Activated CD8-positive, alpha-beta memory T cell treated with anti-CD3 and anti-CD28 coated beads, Interleukin-2, amount 10 ng/mL, durations not matched to agents 7 days and 5 days (primary cell): ENCODE measurements at regions not wholly inside any gene's neighbourhood (a gene's known extent, or its start where the extent isn't known, plus 50 kb on each side); places are given as distances from the start of the nearest gene placed in this dataset. TPM values are rescaled to one million over a fixed set of nuclear protein-coding genes. Genes with fewer than 3 reads are reported as not detected.

Source experiments
- ATAC-seq: fragments of 150-1000 bp; cut with Tn5 transposase; one replicate; pipeline ENCODE4 v1.10.0; 2021; ENCODE audit warnings: moderate library complexity
- CTCF ChIA-PET: fragments of 350-600 bp; sonication (Branson Sonifier 250); formaldehyde crosslinking; loops from one replicate; lab custom pipeline; 2021; ENCODE audit warnings: antibody characterized with exemption; lab: Charles Lee
- DNase-seq: peaks from one replicate; pipeline ENCODE4 v3.0.0-alpha.2; 2020
- H3K27ac Mint-ChIP-seq: one replicate; pipeline ENCODE4 v1.8.0; 2021; ENCODE audit warnings: mild to moderate bottlenecking, mixed read lengths
- H3K27me3 Mint-ChIP-seq: one replicate; pipeline ENCODE4 v1.8.0; 2021; ENCODE audit warnings: mixed read lengths
- H3K36me3 Mint-ChIP-seq: one replicate; pipeline ENCODE4 v1.8.0; 2021; ENCODE audit warnings: mild to moderate bottlenecking, mixed read lengths
- H3K4me1 Mint-ChIP-seq: one replicate; pipeline ENCODE4 v1.8.0; 2021; ENCODE audit warnings: mixed read lengths
- H3K4me3 Mint-ChIP-seq: one replicate; pipeline ENCODE4 v1.8.0; 2021; ENCODE audit warnings: mild to moderate bottlenecking, moderate library complexity, mixed read lengths
- H3K9me3 Mint-ChIP-seq: one replicate; pipeline ENCODE4 v1.8.0; 2022; ENCODE audit warnings: low read depth, mixed read lengths
- microRNA-seq: library from miRNA; unstranded; fragments of <30 nt; microRNA quantifications from one replicate; pipeline ENCODE4 v1.2.0, GENCODE V29; 2022

DNA sequence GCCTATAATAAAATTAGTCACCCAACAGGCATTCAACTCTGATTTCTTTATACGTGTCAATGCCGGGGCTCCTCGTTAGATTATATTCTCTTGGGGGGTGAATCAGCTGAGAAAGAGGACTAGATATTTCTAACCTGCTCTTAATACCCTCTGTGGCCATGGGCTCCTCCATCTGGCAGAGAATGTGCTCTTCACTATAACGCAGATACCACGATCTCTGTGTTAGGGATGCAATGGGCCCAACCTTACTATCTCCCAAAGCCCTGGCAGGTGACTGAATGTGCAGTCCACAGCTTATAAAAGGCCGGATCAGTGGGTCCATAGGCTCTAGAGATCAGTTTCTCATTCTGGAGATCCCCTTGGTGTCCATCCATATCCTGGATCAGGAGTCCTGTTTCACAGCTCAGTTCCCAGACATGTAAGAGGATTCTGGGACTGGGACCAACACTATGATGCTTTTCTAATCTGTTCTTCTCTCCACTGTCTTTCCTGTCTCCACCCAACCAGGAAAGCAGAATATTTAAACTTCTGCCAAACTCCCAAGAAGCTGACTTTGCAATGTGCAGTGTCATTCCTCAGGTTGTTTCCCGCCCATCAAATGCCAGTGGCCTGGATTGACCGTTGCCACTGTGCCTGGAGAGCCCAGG is 71.4 kb upstream of the CELF4 start:
- CTCF ChIA-PET, result no interaction called here
- no peak for DNase-seq
- Mint-ChIP-seq H3K27ac (no peak overlapping the region), H3K4me3 (no peak overlapping the region), H3K4me1 (no peaks in the 10 kb centered on the region), H3K36me3 (no peaks in the 10 kb centered on the region), H3K27me3 (no peaks in the 10 kb centered on the region), H3K9me3 (no peaks in the 10 kb centered on the region)
- no peak for ATAC-seq

DNA sequence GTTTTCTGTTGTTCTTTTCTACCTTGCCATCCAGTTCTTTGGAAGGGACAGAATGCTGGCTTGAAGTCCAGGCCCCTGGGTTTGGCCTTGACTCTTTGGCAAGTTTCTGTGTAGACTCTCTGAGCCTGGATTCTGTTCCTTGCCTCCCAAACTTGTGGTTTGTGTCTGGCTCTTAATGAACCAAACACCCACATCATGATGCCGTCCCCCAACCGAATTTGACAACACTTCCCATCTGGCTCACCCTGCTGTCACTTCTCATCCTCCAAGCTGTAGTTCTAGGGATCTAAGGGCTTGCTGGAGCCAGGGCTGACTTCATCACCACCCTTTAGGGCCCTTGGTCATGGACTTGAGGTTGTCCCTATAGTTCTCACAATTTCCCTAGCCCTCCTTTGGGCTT is 68.9 kb upstream of the CELF4 start:
- H3K27ac Mint-ChIP-seq, result no peak overlapping the region
- H3K36me3 Mint-ChIP-seq, result no peaks in the 10 kb centered on the region
- H3K4me1 Mint-ChIP-seq, result no peaks in the 10 kb centered on the region
- CTCF ChIA-PET, result no interaction called here
- ATAC-seq (no peak), DNase-seq (no peak)
- H3K9me3 Mint-ChIP-seq, result no peaks in the 10 kb centered on the region
- H3K27me3 Mint-ChIP-seq, result no peaks in the 10 kb centered on the region
- no peak overlapping the region for H3K4me3 Mint-ChIP-seq

DNA sequence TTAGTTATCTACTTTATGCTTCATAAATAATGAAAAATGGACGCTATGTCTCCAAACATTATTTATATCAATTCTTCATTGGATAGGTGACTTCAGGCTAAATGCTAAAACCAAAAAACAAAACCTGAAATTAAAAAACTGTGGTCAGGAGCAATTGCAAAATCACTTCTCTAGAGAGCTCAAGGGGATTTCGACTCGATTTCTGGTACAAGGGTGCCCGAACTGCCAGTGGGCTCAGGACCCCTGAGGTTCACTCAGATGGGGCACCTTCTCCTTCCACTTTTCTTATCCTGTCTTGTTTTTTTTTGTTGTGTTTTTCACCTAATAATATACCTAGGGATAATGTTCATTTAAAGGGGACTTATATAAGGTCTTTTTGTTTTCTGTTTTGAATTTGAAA is 65.8 kb upstream of the CELF4 start:
- ATAC-seq, result no peak
- Mint-ChIP-seq H3K27ac (no peak overlapping the region), H3K9me3 (no peaks in the 10 kb centered on the region), H3K27me3 (no peaks in the 10 kb centered on the region), H3K4me1 (no peaks in the 10 kb centered on the region), H3K36me3 (no peaks in the 10 kb centered on the region), H3K4me3 (no peak overlapping the region)
- no peak for DNase-seq
- CTCF ChIA-PET, result no interaction called here

DNA sequence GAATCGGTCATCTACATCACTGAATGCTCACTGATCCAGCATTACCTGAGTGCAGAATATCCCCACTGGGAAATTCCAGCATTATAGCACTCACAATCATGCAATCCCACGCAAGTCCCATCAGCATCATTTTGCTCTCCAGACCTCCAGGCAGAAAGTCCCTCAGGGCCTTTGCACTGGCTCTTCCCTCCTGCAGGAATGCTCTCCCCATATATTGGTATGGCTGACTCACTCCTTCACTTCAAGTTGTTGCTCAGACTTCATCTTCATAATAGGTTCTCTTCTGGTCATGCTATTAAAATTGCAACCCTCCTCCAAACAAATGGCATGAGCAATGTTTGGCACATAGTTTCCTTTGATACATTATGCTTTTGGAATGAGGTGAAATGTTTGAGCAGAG is 64.7 kb upstream of the CELF4 start:
- no peak for DNase-seq
- no peaks in the 10 kb centered on the region for H3K9me3 Mint-ChIP-seq
- CTCF ChIA-PET, result no interaction called here
- H3K4me1 Mint-ChIP-seq, result no peaks in the 10 kb centered on the region
- no peaks in the 10 kb centered on the region for H3K36me3 Mint-ChIP-seq
- no peak for ATAC-seq
- no peak overlapping the region for H3K27ac Mint-ChIP-seq
- no peak overlapping the region for H3K4me3 Mint-ChIP-seq
- no peaks in the 10 kb centered on the region for H3K27me3 Mint-ChIP-seq

DNA sequence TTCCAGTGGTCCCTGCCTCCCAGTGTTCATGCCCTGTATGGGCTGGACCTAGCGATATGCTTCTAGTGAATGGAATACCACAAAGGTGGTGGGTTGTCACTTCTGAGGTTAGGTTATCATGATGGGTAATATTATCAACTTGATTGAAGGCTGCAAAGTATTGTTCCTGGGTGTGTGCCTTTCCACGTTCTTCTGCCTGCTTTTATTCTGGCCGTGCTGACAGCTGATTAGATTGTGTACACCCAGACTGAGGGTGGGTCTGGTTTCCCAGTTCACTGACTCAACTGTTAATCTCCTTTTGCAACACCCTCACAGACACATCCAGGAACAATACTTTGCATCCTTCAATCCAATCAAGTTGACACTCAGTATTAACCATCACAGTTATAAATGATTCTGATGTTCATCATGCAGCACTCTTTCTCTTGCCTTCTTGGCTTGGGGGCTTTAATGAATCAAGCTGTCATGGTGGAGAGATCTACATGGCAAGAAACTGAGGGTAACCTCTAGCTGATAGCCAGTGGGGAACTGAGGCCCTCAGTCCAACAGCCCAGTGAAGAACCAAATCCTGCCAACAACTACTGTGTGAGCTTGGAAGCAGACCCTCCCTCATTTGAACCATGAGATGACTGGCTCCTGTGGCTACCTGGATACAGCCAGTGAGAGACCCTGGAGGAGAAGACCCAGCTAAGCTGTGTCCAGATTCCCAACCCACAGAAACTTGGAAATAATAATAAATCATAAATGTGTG is 63.0 kb upstream of the CELF4 start:
- H3K27me3 Mint-ChIP-seq, result no peaks in the 10 kb centered on the region
- no peak for ATAC-seq
- DNase-seq, result no peak
- CTCF ChIA-PET, result no interaction called here
- no peaks in the 10 kb centered on the region for H3K4me1 Mint-ChIP-seq
- H3K9me3 Mint-ChIP-seq, result no peaks in the 10 kb centered on the region
- H3K36me3 Mint-ChIP-seq, result no peaks in the 10 kb centered on the region
- H3K27ac Mint-ChIP-seq, result no peak overlapping the region
- H3K4me3 Mint-ChIP-seq, result no peak overlapping the region

DNA sequence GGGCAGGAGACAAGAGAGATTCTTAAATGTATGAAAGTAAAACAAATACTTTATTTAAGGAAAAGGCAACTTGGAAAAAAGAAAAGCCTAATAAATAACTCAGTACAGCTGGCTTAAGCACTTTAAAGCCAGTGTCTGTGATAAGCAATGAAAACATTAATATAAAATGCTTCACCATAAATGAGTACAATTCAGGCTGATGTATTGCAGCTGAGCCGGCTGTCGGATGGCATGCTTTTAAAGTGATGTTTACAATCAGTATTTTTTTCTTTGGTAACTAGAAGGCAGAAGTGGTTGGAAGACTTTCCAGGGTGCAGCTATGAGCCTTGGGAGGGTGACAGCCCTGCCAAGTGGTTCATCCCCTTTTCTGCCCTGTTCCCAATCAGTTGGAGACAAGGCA is 58.7 kb upstream of the CELF4 start:
- H3K4me1 Mint-ChIP-seq, result no peaks in the 10 kb centered on the region
- no peak for ATAC-seq
- no peaks in the 10 kb centered on the region for H3K36me3 Mint-ChIP-seq
- CTCF ChIA-PET, result no interaction called here
- H3K9me3 Mint-ChIP-seq, result no peaks in the 10 kb centered on the region
- no peak overlapping the region for H3K4me3 Mint-ChIP-seq
- H3K27ac Mint-ChIP-seq, result no peak overlapping the region
- H3K27me3 Mint-ChIP-seq, result no peaks in the 10 kb centered on the region
- DNase-seq, result no peak

DNA sequence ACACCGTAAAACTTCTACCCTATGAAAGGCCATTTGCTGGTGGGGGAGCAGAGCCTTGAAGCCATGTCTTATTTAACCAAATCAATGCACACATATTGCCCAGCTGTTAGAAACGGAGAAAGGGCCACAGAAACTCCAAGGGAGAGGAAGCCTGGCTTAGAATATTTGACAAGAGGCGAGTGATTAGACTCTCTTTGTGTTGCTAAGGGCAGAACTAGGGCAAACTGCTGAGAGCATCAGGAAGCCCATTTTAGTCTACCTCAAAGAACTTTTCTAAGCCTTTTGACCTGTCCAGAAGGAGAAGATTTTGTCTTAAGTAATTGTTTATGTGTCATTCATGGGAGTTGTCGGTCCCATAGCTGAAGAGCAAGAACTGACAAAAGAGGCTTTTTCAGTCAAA is 54.4 kb upstream of the CELF4 start:
- no peaks in the 10 kb centered on the region for H3K36me3 Mint-ChIP-seq
- no peaks in the 10 kb centered on the region for H3K4me1 Mint-ChIP-seq

DNA sequence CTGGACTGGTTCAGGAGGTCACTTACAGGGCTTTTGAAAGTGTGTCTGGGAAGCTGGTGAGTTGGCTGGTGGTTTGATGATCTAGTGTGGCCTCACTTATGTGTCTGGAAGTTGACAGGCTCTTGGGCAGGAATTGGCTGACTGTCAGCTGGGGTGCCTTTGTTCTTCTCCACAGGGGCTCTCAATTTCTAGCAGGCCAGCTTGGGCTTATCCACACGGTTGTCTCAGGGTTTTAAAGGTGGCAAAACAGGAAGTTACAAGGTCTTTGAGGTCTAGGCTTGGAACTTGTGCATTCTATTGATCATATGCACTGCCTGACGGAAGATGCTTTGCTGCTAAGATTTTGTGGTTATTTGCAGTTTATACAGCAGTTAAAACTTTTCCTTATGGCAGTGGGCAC is 52.0 kb upstream of the CELF4 start:
- no peak overlapping the region for H3K4me3 Mint-ChIP-seq
- H3K27me3 Mint-ChIP-seq, result no peaks in the 10 kb centered on the region
- no peaks in the 10 kb centered on the region for H3K9me3 Mint-ChIP-seq
- no peak overlapping the region for H3K27ac Mint-ChIP-seq
- H3K36me3 Mint-ChIP-seq, result no peaks in the 10 kb centered on the region
- H3K4me1 Mint-ChIP-seq, result no peaks in the 10 kb centered on the region
- CTCF ChIA-PET, result no interaction called here
- DNase-seq (no peak), ATAC-seq (no peak)

More for the DNA sequence above, 54.4 kb upstream of the CELF4 start:
- ATAC-seq (no peak), DNase-seq (no peak)
- Mint-ChIP-seq H3K27me3 (no peaks in the 10 kb centered on the region), H3K9me3 (no peaks in the 10 kb centered on the region), H3K27ac (no peak overlapping the region), H3K4me3 (no peak overlapping the region)
- CTCF ChIA-PET, result no interaction called here

Small RNA genes in the stretch of these regions (microRNA-seq; reads per million reads assigned to microRNA genes)
- not detected for gene MIR4318
- not detected for gene MIR5583-1
- gene MIR5583-2, result not detected
- gene MIR924, result not detected
